IMR-90 (cell line): ENCODE measurements at regions not wholly inside any gene's neighbourhood (a gene's known extent, or its start where the extent isn't known, plus 50 kb on each side); places are given as distances from the start of the nearest gene placed in this dataset.

Experiments used
- ATAC-seq: fragments of 200-7000 bp; cut with Tn5 transposase; 2 replicates; pipeline ENCODE4 v1.9.1; 2020; ENCODE audit warnings: low read depth, mild to moderate bottlenecking, moderate library complexity
- BruUV-seq: library from RNA; stranded (reverse); fragments of 400-500 nt; replicated peaks from 2 replicates; lab custom pipeline; 2021; lab: Mats Ljungman, UMichigan
- CTCF ChIA-PET: fragments of 300-600 bp; formaldehyde crosslinking; extraction: SDS; loops from one replicate; lab custom pipeline; 2021; ENCODE audit warnings: antibody characterized with exemption; lab: Yijun Ruan, JAX
- POLR2A ChIA-PET: fragments of 300-600 bp; sonication (Branson Sonifier 250); formaldehyde crosslinking; loops from one replicate; lab custom pipeline; 2022; ENCODE audit warnings: antibody characterized with exemption; ENCODE audit not compliant: unreplicated experiment; lab: Charles Lee
- DNase-seq: peaks from one replicate; pipeline ENCODE4 v3.0.0; 2013
- H2AFZ ChIP-seq: replicated peaks from 2 replicates; pipeline ENCODE3; 2013; ENCODE audit warnings: low read length, mild to moderate bottlenecking; ENCODE audit not compliant: poor library complexity
- H2AK5ac ChIP-seq: 2 replicates; pipeline ENCODE4 v1.6.1; 2013; ENCODE audit warnings: low read depth, low read length, inconsistent platforms
- H2AK9ac ChIP-seq: replicated peaks from 2 replicates; pipeline ENCODE3; 2013; ENCODE audit warnings: mild to moderate bottlenecking, low read depth, low read length, moderate library complexity; ENCODE audit not compliant: poor library complexity
- H2BK120ac ChIP-seq: 2 replicates; pipeline ENCODE4 v1.6.1; 2013; ENCODE audit warnings: low read depth, low read length, inconsistent platforms
- H2BK15ac ChIP-seq: 3 replicates; pipeline ENCODE4 v1.6.1; 2013; ENCODE audit warnings: low read depth, low read length, inconsistent platforms
- H2BK20ac ChIP-seq: 2 replicates; pipeline ENCODE4 v1.6.1; 2013; ENCODE audit warnings: low read depth, mild to moderate bottlenecking, inconsistent platforms, low read length, moderate library complexity
- H2BK5ac ChIP-seq: 2 replicates; pipeline ENCODE4 v1.6.1; 2013; ENCODE audit warnings: mild to moderate bottlenecking, low read depth, low read length, inconsistent platforms; ENCODE audit not compliant: poor library complexity, severe bottlenecking
- H3K14ac ChIP-seq: replicated peaks from 2 replicates; pipeline ENCODE4 v1.6.1; 2013; ENCODE audit warnings: low read depth, low read length, inconsistent platforms
- H3K18ac ChIP-seq: 2 replicates; pipeline ENCODE4 v1.6.1; 2013; ENCODE audit warnings: low read depth, low read length, control low read depth
- H3K23ac ChIP-seq: 2 replicates; pipeline ENCODE4 v1.6.1; 2013; ENCODE audit warnings: low read depth, low read length, inconsistent platforms
- H3K27ac ChIP-seq: 2 replicates; pipeline ENCODE4 v1.5.1; 2013; ENCODE audit warnings: mild to moderate bottlenecking, control low read depth, low read length; ENCODE audit not compliant: insufficient read depth
- H3K27me3 ChIP-seq: 2 replicates; pipeline ENCODE4 v1.6.1; 2013; ENCODE audit warnings: low read length; ENCODE audit not compliant: control insufficient read depth, insufficient read depth
- H3K36me3 ChIP-seq: 2 replicates; pipeline ENCODE4 v1.6.1; 2013; ENCODE audit warnings: low read length, mixed read lengths; ENCODE audit not compliant: control insufficient read depth, insufficient read depth
- H3K4ac ChIP-seq: 2 replicates; pipeline ENCODE4 v1.6.1; 2013; ENCODE audit warnings: low read depth, low read length, inconsistent platforms
- H3K4me1 ChIP-seq: 2 replicates; pipeline ENCODE4 v1.6.1; 2013; ENCODE audit warnings: low read length, mixed read lengths; ENCODE audit not compliant: control insufficient read depth, insufficient read depth
- H3K4me2 ChIP-seq: 2 replicates; pipeline ENCODE4 v1.6.1; 2013; ENCODE audit warnings: low read depth, mild to moderate bottlenecking, control low read depth, low read length, moderate library complexity
- H3K4me3 ChIP-seq: 2 replicates; pipeline ENCODE4 v1.5.1; 2013; ENCODE audit warnings: low read depth, mild to moderate bottlenecking, control low read depth, low read length, moderate library complexity; ENCODE audit not compliant: insufficient read depth
- H3K56ac ChIP-seq: 2 replicates; pipeline ENCODE4 v1.6.1; 2013; ENCODE audit warnings: low read length, inconsistent platforms; ENCODE audit not compliant: insufficient read depth; ENCODE audit errors: extremely low read depth
- H3K79me1 ChIP-seq, 2 experiments: 2 replicates each; pipeline ENCODE4 v1.6.1; 2013; ENCODE audit warnings: low read length in 2 of 2, inconsistent platforms in 1 of 2, low read depth in 1 of 2
- H3K9ac ChIP-seq: 2 replicates; pipeline ENCODE4 v1.6.1; 2013; ENCODE audit warnings: low read depth, low read length, control low read depth
- H3K9me1 ChIP-seq: 2 replicates; pipeline ENCODE4 v1.6.1; 2013; ENCODE audit warnings: low read length, inconsistent platforms; ENCODE audit not compliant: insufficient read depth
- H3K9me3 ChIP-seq: 2 replicates; pipeline ENCODE4 v1.6.1; 2013; ENCODE audit warnings: low read length; ENCODE audit not compliant: control insufficient read depth, insufficient read depth
- H4K20me1 ChIP-seq: 2 replicates; pipeline ENCODE4 v1.6.1; 2013; ENCODE audit warnings: low read length, inconsistent platforms; ENCODE audit not compliant: insufficient read depth
- H4K5ac ChIP-seq: 2 replicates; pipeline ENCODE4 v1.6.1; 2013; ENCODE audit warnings: mild to moderate bottlenecking, low read depth, low read length, control low read depth
- H4K8ac ChIP-seq, 2 experiments: 2 replicates each; pipeline ENCODE4 v1.6.1; 2013; ENCODE audit warnings: low read depth in 2 of 2, low read length in 2 of 2, control low read depth in 1 of 2, inconsistent platforms in 1 of 2
- H4K91ac ChIP-seq: 2 replicates; pipeline ENCODE4 v1.6.1; 2013; ENCODE audit warnings: low read depth, low read length, inconsistent platforms; ENCODE audit not compliant: insufficient read depth
- MAZ ChIP-seq: IDR thresholded peaks from 2 replicates; pipeline ENCODE4 v1.6.1; 2012; ENCODE audit warnings: low read depth, mild to moderate bottlenecking, low read length, improper control_type of control experiment, moderate library complexity, borderline replicate concordance
- RCOR1 ChIP-seq: IDR thresholded peaks from 2 replicates; pipeline ENCODE4 v1.6.1; 2012; ENCODE audit warnings: mild to moderate bottlenecking, low read length, improper control_type of control experiment; ENCODE audit not compliant: insufficient replicate concordance
- WGBS, 2 experiments: methylation state at CpG; one replicate each; pipeline versions ENCODE4 v1.1.5 to v1.1.7; 2013; ENCODE audit warnings: missing lambda C conversion rate in 2 of 2; ENCODE audit not compliant: insufficient read length in 1 of 2; ENCODE audit errors: extremely low coverage in 2 of 2; 5-methylcytosine and 5-hydroxymethylcytosine counted together
- dilution Hi-C: fragments of 300-500 bp; cut with HindIII; formaldehyde crosslinking; loops from one replicate; pipeline ENCODE4 v1.14.3; 2018; ENCODE audit warnings: low sequenced_read_pairs; ENCODE audit not compliant: unreplicated experiment
- in situ Hi-C: fragments of 300-500 bp; cut with MboI; formaldehyde crosslinking; loops from 3 replicates; pipeline ENCODE4 v1.14.3; 2019; ENCODE audit warnings: low sequenced_read_pairs, inconsistent platforms, mixed read lengths
- intact Hi-C: fragments of 100-400 bp; cut with micrococcal nuclease; formaldehyde crosslinking; loops from 2 replicates; pipeline ENCODE4 v1.10.0; 2022

DNA sequence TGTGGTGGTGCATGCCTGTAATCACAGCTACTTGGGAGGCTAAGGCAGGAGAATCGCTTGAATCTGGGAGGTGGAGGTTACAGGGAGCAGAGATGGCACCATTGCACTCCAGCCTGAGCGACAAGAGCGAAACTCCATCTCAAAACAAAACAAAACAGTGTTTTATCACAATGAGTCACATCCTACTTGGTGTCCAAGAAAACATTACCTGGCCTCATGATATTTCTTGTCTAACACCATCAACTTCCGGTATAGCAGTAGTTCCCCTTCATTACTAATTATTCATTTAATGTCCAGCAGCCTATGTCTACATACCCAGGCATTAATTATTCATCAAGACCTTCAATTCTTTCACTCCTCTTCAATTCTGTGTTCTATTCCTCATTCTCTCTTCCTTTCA, 115.5 kb downstream of the CCDC59 start:
- H3K27me3 ChIP-seq: no peaks in the 10 kb centered on the region
- dilution Hi-C loops: no loop called here
- no peak for ATAC-seq

More for the DNA sequence above, 115.5 kb downstream of the CCDC59 start:
- DNase-seq: no peak
- Histone ChIP-seq H4K91ac (no peak overlapping the region), H3K79me1 (no peaks in the 10 kb centered on the region), H2AK9ac (no peak overlapping the region), H4K8ac (no peak overlapping the region), H2BK20ac (no peak overlapping the region), H3K4me2 (no peak overlapping the region), H2BK120ac (no peak overlapping the region), H3K9me1 (no peaks in the 10 kb centered on the region), H3K27ac (no peak overlapping the region), H3K56ac (no peak overlapping the region), H3K14ac (no peak overlapping the region), H4K20me1 (no peaks in the 10 kb centered on the region), H3K9ac (no peak overlapping the region), H3K18ac (no peak overlapping the region), H2AK5ac (no peak overlapping the region), H4K5ac (no peak overlapping the region), H3K4ac (no peak overlapping the region), H3K23ac (no peak overlapping the region), H3K36me3 (no peaks in the 10 kb centered on the region), H3K4me3 (no peak overlapping the region), H2BK5ac (no peak overlapping the region), H3K9me3 (peaks cover 2% of the 10 kb centered on the region), H2AFZ (no peak overlapping the region), H2BK15ac (no peak overlapping the region), H3K4me1 (no peaks in the 10 kb centered on the region)
- POLR2A ChIA-PET: no interaction called here
- no peak for TF ChIP-seq RCOR1
- TF ChIP-seq MAZ: no peak
- in situ Hi-C loops (no loop called here), intact Hi-C loops (no loop called here)
- BruUV-seq: no TSS peak
- WGBS, 2 experiments: 17% methylated on average over 2 of the region's 4 CpGs; no CpG with 5 or more reads in 1 of the 2 experiments
- CTCF ChIA-PET: no interaction called here
